BLaER1 treated with 17β-estradiol and CSF1 and Interleukin-3, amounts not matched to agents 10 nM and 100 nM (cell line): ENCODE measurements at regions not wholly inside any gene's neighbourhood (a gene's known extent, or its start where the extent isn't known, plus 50 kb on each side); places are given as distances from the start of the nearest gene placed in this dataset.
"Not testable (repeated sequence)": the region's sequence is repeated elsewhere in the genome, so short reads cannot be mapped to it uniquely, and the experiment has no call there.

Source experiments
- H3K27ac ChIP-seq, 11 experiments: shearing (Covaris generic); formaldehyde crosslinking; 2 replicates each; pipeline ENCODE4 v1.8.1; 2022
- H3K27me3 ChIP-seq, 11 experiments: shearing (Covaris generic); formaldehyde crosslinking; 2 replicates each; pipeline ENCODE4 v1.8.1; 2022
- H3K36me3 ChIP-seq, 11 experiments: shearing (Covaris generic); formaldehyde crosslinking; 2 replicates each; pipeline ENCODE4 v1.8.1; 2022
- H3K4me1 ChIP-seq, 10 experiments: shearing (Covaris generic); formaldehyde crosslinking; 2 replicates each; pipeline ENCODE4 v1.8.1; 2022
- H3K4me2 ChIP-seq, 11 experiments: shearing (Covaris generic); formaldehyde crosslinking; 2 replicates each; pipeline ENCODE4 v1.8.1; 2022
- H3K4me3 ChIP-seq, 10 experiments: shearing (Covaris generic); formaldehyde crosslinking; 2 replicates each; pipeline ENCODE4 v1.8.1; 2022
- H3K9ac ChIP-seq, 11 experiments: shearing (Covaris generic); formaldehyde crosslinking; 2 replicates each; pipeline ENCODE4 v1.8.1; 2022
- H3K9me3 ChIP-seq, 11 experiments: shearing (Covaris generic); formaldehyde crosslinking; replicated peaks in 1 of 11; 2 replicates each; pipeline ENCODE4 v1.8.1; 2022
- H4K20me1 ChIP-seq, 11 experiments: shearing (Covaris generic); formaldehyde crosslinking; 2 replicates each; pipeline ENCODE4 v1.8.1; 2022
- Cebpa-rat ChIP-seq, 11 experiments: shearing (Covaris generic); IDR thresholded peaks; 2 replicates each; pipeline ENCODE4 v1.8.1; 2022

DNA sequence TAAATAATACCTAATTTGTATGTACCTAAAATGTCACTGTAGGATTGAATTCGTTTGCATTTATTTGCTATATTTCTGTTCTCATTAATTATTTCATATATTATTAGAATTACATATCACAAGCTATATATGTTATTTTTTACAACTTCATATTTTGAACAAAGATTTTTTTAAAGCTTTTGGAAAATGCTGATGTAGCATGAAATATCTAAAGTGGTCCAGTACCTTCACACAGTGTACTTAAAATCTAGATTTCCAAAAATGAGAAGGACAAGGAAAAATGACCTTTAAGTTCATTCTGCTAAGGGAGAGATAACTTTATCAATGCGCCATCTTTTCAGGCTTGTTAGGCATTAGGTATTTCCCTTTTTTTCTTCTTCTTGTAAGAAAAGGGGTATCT, 71.8 kb downstream of the LARP7 start:
- H3K4me1 ChIP-seq = peaks cover 0 to 11% (median 5%) of the 10 kb centered on the region in 10 experiments; a peak in 10 of 20 replicates
- TF ChIP-seq Cebpa-rat (IDR thresholded peaks at IDR 0.05) = no peak
- H3K4me3 ChIP-seq = no peak overlapping the region
- H3K9ac ChIP-seq = no peak overlapping the region
- H3K27ac ChIP-seq = no peak overlapping the region
- peaks cover 0 to 6% (median 0%) of the 10 kb centered on the region in 11 experiments; a peak in 4 of 22 replicates for H3K9me3 ChIP-seq
- no peaks in the 10 kb centered on the region; a peak in 1 of 22 replicates for H4K20me1 ChIP-seq
- no peaks in the 10 kb centered on the region for H3K36me3 ChIP-seq
- no peak overlapping the region for H3K4me2 ChIP-seq
- H3K27me3 ChIP-seq = peaks cover 42 to 61% (median 54%) of the 10 kb centered on the region in 11 experiments

DNA sequence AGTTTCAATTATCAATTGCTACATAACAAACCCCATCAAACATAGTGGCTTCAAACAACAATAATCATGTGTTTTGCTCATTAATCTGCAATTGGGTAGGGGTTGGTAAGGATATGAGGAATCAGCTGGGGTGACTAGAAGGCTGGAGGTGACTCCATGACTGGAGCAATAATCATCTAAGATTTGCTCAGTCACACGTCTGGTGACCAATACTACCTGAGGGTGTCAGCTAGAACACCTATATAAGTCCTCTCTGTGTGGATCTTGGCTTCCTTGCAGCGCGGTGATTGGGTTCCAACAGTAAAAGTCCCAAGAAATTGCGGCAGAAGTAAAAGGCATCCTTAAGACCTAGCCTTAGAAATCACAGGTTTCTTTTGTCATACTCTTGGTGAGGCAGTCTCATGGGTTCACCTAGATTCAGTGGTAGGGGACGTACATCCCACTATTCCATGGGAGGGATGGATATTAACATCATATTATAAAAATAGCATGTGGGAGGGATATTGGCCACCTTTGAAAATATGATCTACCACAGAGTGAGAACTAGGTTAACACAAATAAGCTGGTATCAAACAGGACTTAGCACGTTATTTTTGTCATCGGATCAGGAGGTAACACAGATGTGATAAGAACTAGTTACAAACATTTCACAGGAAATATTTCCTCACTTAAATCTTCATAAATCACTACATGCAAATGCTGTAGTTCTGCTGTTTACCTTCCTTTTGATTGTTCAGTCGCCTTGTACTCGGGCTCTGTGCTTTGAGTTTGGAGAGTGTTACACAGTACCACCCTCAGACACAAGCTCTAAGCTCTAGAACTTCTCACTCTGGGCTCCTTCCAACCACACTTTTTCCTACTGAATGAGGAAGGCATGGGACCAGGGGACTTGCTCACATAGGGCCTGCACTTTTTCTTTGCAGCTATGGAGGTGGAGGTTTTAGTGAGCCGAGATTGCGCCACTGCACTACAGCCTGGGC, 78.3 kb downstream of the LARP7 start:
- H4K20me1 ChIP-seq = no peaks in the 10 kb centered on the region
- H3K4me1 ChIP-seq = no peaks in the 10 kb centered on the region
- no peaks in the 10 kb centered on the region for H3K36me3 ChIP-seq
- TF ChIP-seq Cebpa-rat (IDR thresholded peaks at IDR 0.05) = no peak
- H3K4me2 ChIP-seq = no peak overlapping the region
- H3K4me3 ChIP-seq = no peak overlapping the region
- no peak overlapping the region for H3K27ac ChIP-seq
- no peak overlapping the region for H3K9ac ChIP-seq
- no peaks in the 10 kb centered on the region for H3K27me3 ChIP-seq
- H3K9me3 ChIP-seq = no peaks in the 10 kb centered on the region

DNA sequence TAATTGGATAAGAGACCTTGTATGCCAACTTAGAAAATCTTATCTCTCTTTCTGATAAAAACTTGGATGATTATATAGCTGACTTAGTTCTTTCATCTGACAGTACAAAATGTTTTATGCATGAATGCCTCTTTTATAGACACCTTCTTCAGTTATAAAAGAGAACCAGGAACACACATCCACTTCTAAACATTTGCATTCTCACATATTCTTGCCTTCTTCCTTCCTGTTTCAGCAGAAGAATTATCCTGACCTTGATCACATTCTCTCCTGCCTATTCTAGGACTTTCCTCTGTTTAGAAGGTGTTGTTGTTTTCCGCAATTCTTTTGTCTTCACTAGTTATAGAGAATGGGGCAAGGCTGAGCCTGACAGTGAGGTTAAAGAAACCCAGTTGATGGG, 80.9 kb downstream of the LARP7 start:
- Histone ChIP-seq H3K4me1 (no peaks in the 10 kb centered on the region), H3K36me3 (no peaks in the 10 kb centered on the region), H3K4me2 (no peak overlapping the region), H3K9me3 (no peaks in the 10 kb centered on the region), H3K4me3 (no peak overlapping the region), H4K20me1 (no peaks in the 10 kb centered on the region), H3K27ac (no peak overlapping the region), H3K9ac (no peak overlapping the region), H3K27me3 (no peaks in the 10 kb centered on the region)
- TF ChIP-seq Cebpa-rat (IDR thresholded peaks at IDR 0.05) = no peak

DNA sequence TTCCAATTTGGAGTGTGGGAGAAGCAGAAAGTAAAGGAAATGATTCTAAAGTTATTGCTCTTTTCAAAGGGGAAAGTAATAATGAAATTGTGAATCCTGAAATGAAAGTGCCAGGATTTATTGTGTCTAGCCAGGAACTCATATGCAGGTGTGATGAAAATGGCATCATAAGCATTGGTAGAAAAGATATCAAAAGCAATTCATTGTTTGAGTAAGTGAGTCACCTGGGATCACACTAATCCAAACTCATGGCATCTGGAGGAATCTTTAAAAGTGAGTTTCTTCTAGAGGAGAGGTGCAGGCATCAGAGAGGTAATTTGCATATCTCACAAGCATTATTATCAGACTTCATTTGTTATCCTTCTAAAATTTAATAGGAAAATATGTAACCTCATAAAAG, 84.7 kb downstream of the LARP7 start:
- Histone ChIP-seq H3K4me2 (no peak overlapping the region), H3K27me3 (no peaks in the 10 kb centered on the region), H3K27ac (no peak overlapping the region), H3K36me3 (no peaks in the 10 kb centered on the region), H3K9me3 (no peaks in the 10 kb centered on the region), H3K9ac (no peak overlapping the region), H4K20me1 (no peaks in the 10 kb centered on the region), H3K4me3 (no peak overlapping the region), H3K4me1 (no peaks in the 10 kb centered on the region)
- TF ChIP-seq Cebpa-rat (IDR thresholded peaks at IDR 0.05) = no peak

DNA sequence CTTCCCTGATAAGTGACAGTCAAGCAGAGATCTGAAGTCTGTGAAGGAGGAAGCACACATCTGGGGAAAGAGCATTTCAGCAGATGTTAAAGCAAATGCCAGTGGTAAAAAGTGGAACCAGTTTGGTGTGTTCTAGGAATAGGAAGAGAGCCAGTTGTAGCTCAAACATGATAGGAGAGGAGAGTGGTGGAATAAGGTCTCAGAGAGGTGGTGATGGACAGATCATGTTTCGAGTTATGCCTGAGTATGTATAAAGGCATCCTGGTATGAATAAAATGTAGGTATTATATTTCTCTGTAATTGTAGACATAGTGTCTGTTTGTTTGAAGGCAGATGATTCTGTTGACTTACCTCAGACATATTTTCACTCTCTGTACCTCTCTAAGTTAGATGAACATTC, 89.1 kb downstream of the LARP7 start:
- no peaks in the 10 kb centered on the region for H4K20me1 ChIP-seq
- TF ChIP-seq Cebpa-rat (IDR thresholded peaks at IDR 0.05) = no peak
- H3K36me3 ChIP-seq = no peaks in the 10 kb centered on the region
- no peaks in the 10 kb centered on the region for H3K9me3 ChIP-seq
- no peak overlapping the region for H3K9ac ChIP-seq
- no peak overlapping the region for H3K4me2 ChIP-seq
- no peak overlapping the region for H3K4me3 ChIP-seq
- H3K27ac ChIP-seq = no peak overlapping the region
- no peaks in the 10 kb centered on the region for H3K4me1 ChIP-seq
- no peaks in the 10 kb centered on the region for H3K27me3 ChIP-seq

DNA sequence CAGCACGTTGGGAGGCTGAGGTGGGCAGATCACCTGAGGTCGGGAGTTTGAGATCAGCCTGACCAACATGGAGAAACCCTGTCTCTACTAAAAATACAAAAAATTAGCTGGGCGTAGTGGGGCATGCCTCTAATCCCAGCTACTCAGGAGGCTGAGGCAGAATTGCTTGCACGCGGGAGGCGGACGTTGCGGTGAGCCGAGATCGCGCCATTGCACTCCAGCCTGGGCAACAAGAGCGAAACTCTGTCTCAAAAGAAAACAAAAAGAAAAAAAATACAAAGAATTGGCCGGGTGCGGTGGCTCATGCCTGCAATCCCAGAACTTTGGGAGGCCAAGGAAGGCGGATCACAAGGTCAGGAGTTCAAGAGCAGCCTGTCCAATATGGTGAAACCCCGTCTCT, 90.8 kb downstream of the LARP7 start:
- not testable (repeated sequence) for H3K27ac ChIP-seq, H3K9ac ChIP-seq, H3K4me2 ChIP-seq, H3K4me3 ChIP-seq, H4K20me1 ChIP-seq, H3K36me3 ChIP-seq, H3K27me3 ChIP-seq, H3K9me3 ChIP-seq, H3K4me1 ChIP-seq

DNA sequence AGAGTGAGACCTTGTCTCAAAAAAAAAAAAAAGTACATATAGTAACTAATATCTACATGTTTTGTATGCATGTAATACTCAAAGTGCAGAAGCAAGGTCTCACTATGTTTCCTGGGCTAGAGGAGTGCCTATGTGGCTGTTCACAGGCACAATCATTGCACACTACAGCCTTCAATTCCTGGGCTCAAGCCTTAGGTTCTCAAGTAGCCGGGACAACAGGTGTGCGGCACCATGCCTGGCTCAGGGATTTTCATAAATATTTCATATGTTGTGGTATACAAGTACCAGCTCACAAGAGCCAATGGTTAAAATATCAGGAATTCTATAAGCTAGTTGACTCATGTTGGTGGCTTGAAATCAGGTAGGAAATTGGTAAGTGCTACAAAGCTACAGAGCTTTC, 94.8 kb downstream of the LARP7 start:
- no peak overlapping the region for H3K4me2 ChIP-seq
- H3K27me3 ChIP-seq = no peaks in the 10 kb centered on the region
- H3K9me3 ChIP-seq = no peaks in the 10 kb centered on the region
- no peaks in the 10 kb centered on the region for H4K20me1 ChIP-seq
- H3K9ac ChIP-seq = no peak overlapping the region
- no peak for TF ChIP-seq Cebpa-rat (IDR thresholded peaks at IDR 0.05)
- H3K27ac ChIP-seq = no peak overlapping the region
- H3K4me3 ChIP-seq = no peak overlapping the region
- H3K36me3 ChIP-seq = no peaks in the 10 kb centered on the region
- H3K4me1 ChIP-seq = no peaks in the 10 kb centered on the region

DNA sequence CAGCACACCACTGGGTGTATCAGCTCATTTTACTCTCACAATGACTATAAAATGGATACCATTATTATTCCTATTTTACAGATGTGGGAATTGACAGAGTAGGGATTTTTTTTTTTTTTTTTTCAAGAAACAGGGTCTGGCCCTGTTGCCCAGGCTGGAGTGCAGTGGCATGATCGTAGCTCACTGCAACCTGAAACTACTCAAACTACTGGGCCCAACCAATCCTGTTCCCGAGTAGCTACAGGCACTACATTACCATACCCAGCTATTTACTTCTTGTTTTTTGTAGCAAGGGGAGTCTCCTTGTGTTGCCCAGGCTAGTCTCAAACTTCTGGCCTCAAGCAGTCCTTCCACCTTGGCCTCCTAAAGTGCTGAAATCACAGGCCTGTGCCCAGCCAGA, 95.2 kb downstream of the LARP7 start:
- Histone ChIP-seq H3K4me3 (no peak overlapping the region), H3K27me3 (no peaks in the 10 kb centered on the region), H3K4me2 (no peak overlapping the region), H3K27ac (no peak overlapping the region), H4K20me1 (no peaks in the 10 kb centered on the region), H3K4me1 (no peaks in the 10 kb centered on the region), H3K36me3 (no peaks in the 10 kb centered on the region), H3K9me3 (no peaks in the 10 kb centered on the region), H3K9ac (no peak overlapping the region)
- TF ChIP-seq Cebpa-rat (IDR thresholded peaks at IDR 0.05) = no peak

DNA sequence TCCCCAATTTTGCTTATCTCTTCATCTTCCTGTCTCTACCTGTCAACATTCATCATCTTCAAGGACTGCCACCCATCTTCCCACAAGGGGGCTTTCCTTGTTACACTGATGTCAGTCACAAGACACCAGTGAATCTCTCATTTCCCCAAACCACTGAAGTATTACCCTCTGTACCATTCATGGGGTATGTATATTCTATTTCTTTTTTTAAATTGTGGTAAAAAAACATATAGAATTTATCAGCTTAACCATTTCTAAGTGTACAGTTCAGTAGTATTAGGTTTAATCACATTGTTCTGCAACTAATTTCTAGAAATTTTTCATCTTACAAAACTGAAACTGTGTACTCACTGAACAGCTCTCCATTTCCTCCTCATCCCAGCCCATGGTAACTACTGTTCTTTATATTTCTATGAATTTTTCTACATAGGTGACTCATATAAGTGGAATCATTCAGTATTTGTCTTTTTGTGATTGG, 98.6 kb downstream of the LARP7 start:
- Histone ChIP-seq H3K27ac (no peak overlapping the region), H3K4me2 (no peak overlapping the region), H3K9me3 (no peaks in the 10 kb centered on the region), H3K9ac (no peak overlapping the region), H4K20me1 (no peaks in the 10 kb centered on the region), H3K27me3 (no peaks in the 10 kb centered on the region), H3K36me3 (no peaks in the 10 kb centered on the region), H3K4me1 (peaks cover 0 to 6% (median 0%) of the 10 kb centered on the region in 10 experiments; a peak in 2 of 20 replicates), H3K4me3 (no peak overlapping the region)
- no peak for TF ChIP-seq Cebpa-rat (IDR thresholded peaks at IDR 0.05)

DNA sequence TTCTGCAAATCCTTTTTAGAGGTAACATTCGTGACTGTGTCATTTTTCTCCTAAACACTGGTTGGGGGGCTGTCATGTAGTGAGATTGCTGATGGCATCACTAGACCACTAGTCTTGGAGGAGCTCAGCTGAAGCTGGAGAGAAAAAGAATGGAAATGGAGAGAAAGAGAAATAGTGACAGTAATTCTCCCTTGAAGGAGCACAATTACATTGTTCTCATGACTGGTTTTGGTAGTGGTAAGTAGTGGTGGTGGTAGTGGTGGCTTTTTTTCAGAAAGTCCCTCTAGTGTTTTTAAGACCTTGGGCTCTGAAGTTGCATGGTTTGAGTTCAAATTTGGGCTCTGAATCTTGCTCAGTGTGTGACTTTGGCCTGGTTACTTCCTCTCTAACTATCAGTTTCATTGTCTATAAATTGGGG, 99.8 kb downstream of the LARP7 start:
- Histone ChIP-seq H3K9ac (no peak overlapping the region), H3K9me3 (no peaks in the 10 kb centered on the region), H3K36me3 (no peaks in the 10 kb centered on the region), H4K20me1 (no peaks in the 10 kb centered on the region), H3K27me3 (no peaks in the 10 kb centered on the region), H3K4me1 (peaks cover 0 to 6% (median 0%) of the 10 kb centered on the region in 10 experiments; a peak in 2 of 20 replicates), H3K4me3 (no peak overlapping the region), H3K27ac (no peak overlapping the region), H3K4me2 (no peak overlapping the region)
- no peak for TF ChIP-seq Cebpa-rat (IDR thresholded peaks at IDR 0.05)
